ACC112 (cell line): ENCODE measurements at regions not wholly inside any gene's neighbourhood (a gene's known extent, or its start where the extent isn't known, plus 50 kb on each side); places are given as distances from the start of the nearest gene placed in this dataset.
A peak's percentile ranks its signal among the peaks of the same experiment; 100 is the strongest.

ENCODE experiments used
- H2AFZ ChIP-seq: fragments of 200-600 bp; sonication (generic); one replicate; pipeline ENCODE4 v1.6.0; 2017; ENCODE audit warnings: antibody characterized with exemption, low read length; ENCODE audit not compliant: unreplicated experiment
- H3K27ac ChIP-seq: fragments of 200-600 bp; sonication (generic); 2 replicates; pipeline ENCODE4 v1.5.1; 2014; ENCODE audit warnings: low read depth, mild to moderate bottlenecking, antibody characterized with exemption, low read length, moderate library complexity
- H3K27me3 ChIP-seq: fragments of 200-600 bp; sonication (generic); 2 replicates; pipeline ENCODE4 v1.6.1; 2014; ENCODE audit warnings: mild to moderate bottlenecking, antibody characterized with exemption, low read length, moderate library complexity, mixed read lengths; ENCODE audit not compliant: insufficient read depth
- H3K36me3 ChIP-seq: fragments of 200-600 bp; sonication (generic); 2 replicates; pipeline ENCODE4 v1.6.1; 2016; ENCODE audit warnings: mild to moderate bottlenecking, antibody characterized with exemption, low read length, moderate library complexity, mixed read lengths; ENCODE audit not compliant: insufficient read depth
- H3K4me1 ChIP-seq: fragments of 200-600 bp; sonication (generic); one replicate; pipeline ENCODE4 v1.6.1; 2016; ENCODE audit warnings: low read length, mixed read lengths; ENCODE audit not compliant: insufficient read depth, unreplicated experiment, control insufficient read depth
- H3K4me3 ChIP-seq: fragments of 200-600 bp; sonication (generic); 2 replicates; pipeline ENCODE4 v1.5.1; 2014; ENCODE audit warnings: mild to moderate bottlenecking, low read depth, low read length
- H3K79me2 ChIP-seq: fragments of 200-600 bp; sonication (generic); one replicate; pipeline ENCODE4 v1.6.0; 2016; ENCODE audit warnings: low read length; ENCODE audit not compliant: control insufficient read depth, unreplicated experiment, insufficient read depth

- Histone ChIP-seq H3K4me1 (peaks cover 11% of the 10 kb centered on the region), H3K36me3 (no peaks in the 10 kb centered on the region), H2AFZ (no peak overlapping the region), H3K4me3 (no peak overlapping the region), H3K27ac (no peak overlapping the region), H3K79me2 (peaks cover 39% of the 10 kb centered on the region), H3K27me3 (no peaks in the 10 kb centered on the region)
Measured at GRCh38 chr22:46049726-46050450, 72.9 kb upstream of the WNT7B start.

GRCh38 chr22:46050451-46050845 lies 73.5 kb upstream of the WNT7B start:
- no peaks in the 10 kb centered on the region for H3K27me3 ChIP-seq
- no peak overlapping the region for H2AFZ ChIP-seq
- H3K27ac ChIP-seq, result no peak overlapping the region
- H3K36me3 ChIP-seq, result no peaks in the 10 kb centered on the region
- H3K4me3 ChIP-seq, result no peak overlapping the region
- H3K79me2 ChIP-seq, result peaks cover 40% of the 10 kb centered on the region
- H3K4me1 ChIP-seq, result peaks cover 11% of the 10 kb centered on the region

GRCh38 chr22:46050916-46051614 lies 74.1 kb upstream of the WNT7B start:
- no peak overlapping the region for H3K4me3 ChIP-seq
- H3K27me3 ChIP-seq, result no peaks in the 10 kb centered on the region
- no peaks in the 10 kb centered on the region for H3K36me3 ChIP-seq
- H3K79me2 ChIP-seq, result peaks cover 42% of the 10 kb centered on the region
- peaks cover 16% of the 10 kb centered on the region for H3K4me1 ChIP-seq
- no peak overlapping the region for H2AFZ ChIP-seq
- H3K27ac ChIP-seq, result no peak overlapping the region

- H3K27ac ChIP-seq, result peak overlapping the region; percentile 74; the same call in 1 of the 2 replicates
- H3K27me3 ChIP-seq, result no peaks in the 10 kb centered on the region
- no peak overlapping the region for H2AFZ ChIP-seq
- H3K4me3 ChIP-seq, result no peak overlapping the region
- H3K4me1 ChIP-seq, result peaks cover 17% of the 10 kb centered on the region
- H3K36me3 ChIP-seq, result no peaks in the 10 kb centered on the region
- H3K79me2 ChIP-seq, result peaks cover 46% of the 10 kb centered on the region
Measured at GRCh38 chr22:46051646-46052045, 74.7 kb upstream of the WNT7B start.

GRCh38 chr22:46052331-46052771 lies 75.4 kb upstream of the WNT7B start:
- Histone ChIP-seq H3K36me3 (no peaks in the 10 kb centered on the region), H3K4me1 (peaks cover 17% of the 10 kb centered on the region), H3K27ac (peak overlapping the region; percentile 74), H2AFZ (peak overlapping the region; percentile 22), H3K79me2 (peaks cover 53% of the 10 kb centered on the region), H3K27me3 (no peaks in the 10 kb centered on the region), H3K4me3 (peak overlapping the region; percentile 86)

GRCh38 chr22:46052801-46053562 lies 76.0 kb upstream of the WNT7B start:
- Histone ChIP-seq H3K36me3 (no peaks in the 10 kb centered on the region), H3K4me1 (peaks cover 21% of the 10 kb centered on the region), H3K27me3 (no peaks in the 10 kb centered on the region), H3K79me2 (peaks cover 59% of the 10 kb centered on the region), H3K4me3 (peak overlapping the region; percentile 86), H3K27ac (peak overlapping the region; percentile 74), H2AFZ (peak overlapping the region; percentile 22)

- no peaks in the 10 kb centered on the region for H3K36me3 ChIP-seq
- peaks cover 24% of the 10 kb centered on the region for H3K4me1 ChIP-seq
- H3K79me2 ChIP-seq, result peaks cover 66% of the 10 kb centered on the region
- peak overlapping the region; percentile 86 for H3K4me3 ChIP-seq
- H2AFZ ChIP-seq, result no peak overlapping the region
- H3K27me3 ChIP-seq, result no peaks in the 10 kb centered on the region
- H3K27ac ChIP-seq, result peak overlapping the region; percentile 74
Measured at GRCh38 chr22:46053563-46054090, 76.7 kb upstream of the WNT7B start.

GRCh38 chr22:46054091-46055073 lies 77.4 kb upstream of the WNT7B start:
- H3K27ac ChIP-seq, result peak overlapping the region; percentile 93

GRCh38 chr22:46055181-46055875 lies 78.4 kb upstream of the WNT7B start:
- H3K27ac ChIP-seq, result peak overlapping the region; percentile 93
- no peak overlapping the region for H2AFZ ChIP-seq
- no peaks in the 10 kb centered on the region for H3K36me3 ChIP-seq
- H3K27me3 ChIP-seq, result no peaks in the 10 kb centered on the region
- H3K4me1 ChIP-seq, result peaks cover 34% of the 10 kb centered on the region
- peaks cover 81% of the 10 kb centered on the region for H3K79me2 ChIP-seq
- H3K4me3 ChIP-seq, result peak overlapping the region; percentile 76

More at GRCh38 chr22:46054091-46055073, 77.4 kb upstream of the WNT7B start:
- Histone ChIP-seq H3K4me1 (peaks cover 31% of the 10 kb centered on the region), H3K79me2 (peaks cover 73% of the 10 kb centered on the region), H3K36me3 (no peaks in the 10 kb centered on the region), H3K27me3 (no peaks in the 10 kb centered on the region), H3K4me3 (peak overlapping the region; percentile 86), H2AFZ (no peak overlapping the region)
